Stomach (tissue), 4 donors: ENCODE measurements at regions not wholly inside any gene's neighbourhood (a gene's known extent, or its start where the extent isn't known, plus 50 kb on each side); places are given as distances from the start of the nearest gene placed in this dataset.

Experiments
- CTCF ChIP-seq, 7 experiments: fragments of 450-650 bp in 4 of 7; fragments of 200-600 bp in 3 of 7; sonication (generic) in 3 of 7; IDR thresholded peaks; one replicate each; pipeline ENCODE4 v1.5.1; 2016 to 2019; ENCODE audit warnings: antibody characterized with exemption in 7 of 7, control low read depth in 2 of 7, mild to moderate bottlenecking in 1 of 7
- POLR2A ChIP-seq, 4 donors: fragments of 450-650 bp; IDR thresholded peaks; one replicate each; pipeline ENCODE4 v1.6.1; 2016; ENCODE audit warnings: antibody characterized with exemption in 4 of 4, control low read depth in 2 of 4, mild to moderate bottlenecking in 1 of 4, moderate library complexity in 1 of 4
- POLR2AphosphoS5 ChIP-seq, 3 donors: sonication (generic); formaldehyde crosslinking; IDR thresholded peaks; one replicate each; pipeline ENCODE4 v1.6.1; 2016; ENCODE audit warnings: antibody characterized with exemption in 3 of 3

GRCh38 chr10:8897769-8898168, 843.3 kb downstream of the GATA3 start:
- TF ChIP-seq CTCF (IDR thresholded peaks at IDR 0.05) (no peak), POLR2AphosphoS5 (IDR thresholded peaks at IDR 0.05) (no peak), POLR2A (IDR thresholded peaks at IDR 0.05) (no peak)
